WI38 (cell line): ENCODE measurements at regions not wholly inside any gene's neighbourhood (a gene's known extent, or its start where the extent isn't known, plus 50 kb on each side); places are given as distances from the start of the nearest gene placed in this dataset.

ENCODE experiments used
- H3K4me3 ChIP-seq: 2 replicates; pipeline ENCODE4 v1.5.1; 2011; ENCODE audit warnings: low read depth, mild to moderate bottlenecking, control low read depth, low read length
- CTCF ChIP-seq: IDR thresholded peaks from 2 replicates; pipeline ENCODE4 v1.5.1; 2012; ENCODE audit warnings: low read depth, mild to moderate bottlenecking, control low read depth, low read length

GRCh38 chr12:45102818-45103217 is 51.9 kb upstream of the DBX2 start:
- TF ChIP-seq CTCF, result no peak

GRCh38 chr12:45105996-45106395 is 55.1 kb upstream of the DBX2 start:
- TF ChIP-seq CTCF, result no peak
- no peak overlapping the region for H3K4me3 ChIP-seq

More at GRCh38 chr12:45102818-45103217, 51.9 kb upstream of the DBX2 start:
- H3K4me3 ChIP-seq, result no peak overlapping the region

- TF ChIP-seq CTCF, result no peak
- H3K4me3 ChIP-seq, result no peak overlapping the region
These were observed 61.4 kb upstream of the DBX2 start for GRCh38 chr12:45112306-45112705.

- H3K4me3 ChIP-seq, result no peak overlapping the region
- no peak for TF ChIP-seq CTCF
These were observed 70.3 kb upstream of the DBX2 start for GRCh38 chr12:45121224-45121623.

- no peak for TF ChIP-seq CTCF
- no peak overlapping the region for H3K4me3 ChIP-seq
These were observed 72.0 kb upstream of the DBX2 start for GRCh38 chr12:45122768-45123380.

GRCh38 chr12:45124485-45125155 is 73.7 kb upstream of the DBX2 start:
- TF ChIP-seq CTCF, result no peak
- H3K4me3 ChIP-seq, result no peak overlapping the region

GRCh38 chr12:45125997-45126396 is 75.1 kb upstream of the DBX2 start:
- TF ChIP-seq CTCF, result no peak
- H3K4me3 ChIP-seq, result no peak overlapping the region
